ENCODE measurements at regions not wholly inside any gene's neighbourhood (a gene's known extent, or its start where the extent isn't known, plus 50 kb on each side); places are given as distances from the start of the nearest gene placed in this dataset.

- H3K4me3 ChIP-seq (ENCODE audit: low read depth, low read length), result no peak overlapping the region
- no peak for DNase-seq (ENCODE audit: low read depth)
- no peak for TF ChIP-seq CTCF (conservative IDR thresholded peaks at IDR 0.05; ENCODE audit: low read depth, low read length)
Observed at GRCh38 chr3:64336488-64336887, 111.2 kb upstream of the PRICKLE2 start.

GRCh38 chr3:64332459-64333350 is 107.4 kb upstream of the PRICKLE2 start:
- TF ChIP-seq CTCF (conservative IDR thresholded peaks at IDR 0.05; ENCODE audit: low read depth, low read length), result no peak
- peak; percentile 75 for DNase-seq (ENCODE audit: low read depth)
- no peak overlapping the region for H3K4me3 ChIP-seq (ENCODE audit: low read depth, low read length)

- DNase-seq (ENCODE audit: low read depth), result no peak
- no peak for TF ChIP-seq CTCF (conservative IDR thresholded peaks at IDR 0.05; ENCODE audit: low read depth, low read length)
- no peak overlapping the region for H3K4me3 ChIP-seq (ENCODE audit: low read depth, low read length)
Observed at GRCh38 chr3:64331605-64332004, 106.3 kb upstream of the PRICKLE2 start.

GRCh38 chr3:64329037-64329436 is 103.8 kb upstream of the PRICKLE2 start:
- TF ChIP-seq CTCF (conservative IDR thresholded peaks at IDR 0.05; ENCODE audit: low read depth, low read length), result peak; percentile 18
- DNase-seq (ENCODE audit: low read depth), result no peak
- H3K4me3 ChIP-seq (ENCODE audit: low read depth, low read length), result no peak overlapping the region

DNA sequence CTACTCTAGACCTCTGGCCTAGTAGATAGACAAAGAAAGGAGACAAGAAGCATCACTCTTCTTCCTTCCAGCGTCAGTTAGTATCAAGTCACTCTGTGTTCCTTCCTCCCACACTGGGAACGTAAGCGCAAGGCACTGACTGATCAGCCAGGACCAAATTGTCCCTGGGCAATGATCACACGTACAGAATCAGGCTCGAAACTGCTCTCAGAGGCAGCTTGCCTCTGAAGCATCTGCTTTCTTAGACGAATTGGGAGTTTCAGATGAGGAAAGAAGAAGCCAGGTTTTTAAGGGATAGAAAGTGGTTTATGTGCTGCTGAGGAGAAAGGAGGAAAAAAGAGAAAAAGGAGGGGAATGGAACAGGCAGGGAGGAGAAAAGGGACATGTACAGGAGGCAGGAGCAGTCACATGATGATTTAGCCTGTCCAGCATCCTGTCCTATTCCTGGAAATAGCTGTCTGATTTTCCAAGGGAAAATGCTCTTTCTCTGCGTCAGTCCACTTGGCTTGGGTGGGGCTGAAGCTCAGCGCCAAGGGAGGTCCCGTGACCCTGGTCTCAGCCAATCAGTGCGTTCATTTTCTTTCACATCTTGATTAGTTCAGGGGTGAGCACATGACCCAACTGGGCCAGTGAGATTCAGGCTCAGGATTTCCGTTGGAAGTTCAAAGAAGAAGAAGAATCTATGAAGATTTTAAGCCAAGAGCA is 102.0 kb upstream of the PRICKLE2 start:
- no peak for TF ChIP-seq CTCF (conservative IDR thresholded peaks at IDR 0.05; ENCODE audit: low read depth, low read length)
- H3K4me3 ChIP-seq (ENCODE audit: low read depth, low read length), result no peak overlapping the region
- no peak for DNase-seq (ENCODE audit: low read depth)

GRCh38 chr3:64321747-64322146 is 96.5 kb upstream of the PRICKLE2 start:
- DNase-seq (ENCODE audit: low read depth), result peak; percentile 77
- no peak overlapping the region for H3K4me3 ChIP-seq (ENCODE audit: low read depth, low read length)
- no peak for TF ChIP-seq CTCF (conservative IDR thresholded peaks at IDR 0.05; ENCODE audit: low read depth, low read length)
